ENCODE measurements at regions not wholly inside any gene's neighbourhood (a gene's known extent, or its start where the extent isn't known, plus 50 kb on each side); places are given as distances from the start of the nearest gene placed in this dataset.

- no peaks in the 10 kb centered on the region for H4K20me1 ChIP-seq (ENCODE audit: insufficient read depth, low read length)
- peaks cover 0 to 3% of the 10 kb centered on the region in 2 donors for H3K9me3 ChIP-seq (replicated peaks in 1 of 2; ENCODE audit: control insufficient read depth in 1 of 2, insufficient read depth in 1 of 2, low read length in 2 of 2)
- H3K79me2 ChIP-seq (ENCODE audit: insufficient read depth, low read length) = no peaks in the 10 kb centered on the region
- intact Hi-C loops (cut with micrococcal nuclease) = no loop called here
- H3K4me3 ChIP-seq (replicated peaks in 1 of 3; ENCODE audit: low read depth in 2 of 3, low read length in 3 of 3) = no peak overlapping the region
- no peak for DNase-seq
- no peak overlapping the region for H3K9ac ChIP-seq (ENCODE audit: insufficient read depth, low read length, poor library complexity, severe bottlenecking)
- H2AFZ ChIP-seq (ENCODE audit: insufficient read depth, low read depth, low read length, poor library complexity, severe bottlenecking) = no peak overlapping the region
- H3K4me3 Mint-ChIP-seq = no peak overlapping the region
- H3K36me3 Mint-ChIP-seq = no peaks in the 10 kb centered on the region
- peaks cover 0 to 9% of the 10 kb centered on the region in 2 donors for H3K4me1 ChIP-seq (ENCODE audit: control insufficient read depth in 1 of 2, insufficient read depth in 2 of 2, low read length in 2 of 2)
- no peaks in the 10 kb centered on the region for H3K27me3 ChIP-seq (ENCODE audit: control insufficient read depth in 2 of 2, insufficient read depth in 2 of 2, low read length in 2 of 2)
- TF ChIP-seq CTCF (IDR thresholded peaks at IDR 0.05) = no peak
- H3K4me1 Mint-ChIP-seq = peaks cover 8% of the 10 kb centered on the region
- no peak overlapping the region for H3K4me2 ChIP-seq (replicated peaks; ENCODE audit: extremely low read depth, low read length, poor library complexity, severe bottlenecking)
- peaks cover 0 to 3% (median 0%) of the 10 kb centered on the region in 7 donors for H3K9me3 Mint-ChIP-seq
- no CpG with 5 or more reads among the region's 6 CpGs for WGBS (ENCODE audit: insufficient coverage)
- no peaks in the 10 kb centered on the region for H3K27me3 Mint-ChIP-seq (ENCODE audit: low read depth in 3 of 3)
- H3K36me3 ChIP-seq (replicated peaks in 1 of 2; ENCODE audit: control insufficient read depth in 1 of 2, insufficient read depth in 2 of 2, low read length in 2 of 2) = no peaks in the 10 kb centered on the region
- no peak overlapping the region for H3K27ac Mint-ChIP-seq
- no peak overlapping the region for H3K27ac ChIP-seq (ENCODE audit: low read depth in 1 of 2, low read length in 2 of 2)
Measured at GRCh38 chr12:19957308-19958125, 410.8 kb upstream of the PDE3A start.

GRCh38 chr12:19958389-19958788 is 409.9 kb upstream of the PDE3A start:
- H3K4me2 ChIP-seq (replicated peaks; ENCODE audit: extremely low read depth, low read length, poor library complexity, severe bottlenecking) = no peak overlapping the region
- H3K27me3 ChIP-seq (ENCODE audit: control insufficient read depth in 2 of 2, insufficient read depth in 2 of 2, low read length in 2 of 2) = no peaks in the 10 kb centered on the region
- H3K4me3 Mint-ChIP-seq = no peak overlapping the region
- no peak overlapping the region for H2AFZ ChIP-seq (ENCODE audit: insufficient read depth, low read depth, low read length, poor library complexity, severe bottlenecking)
- H3K9me3 Mint-ChIP-seq = peaks cover 0 to 3% (median 0%) of the 10 kb centered on the region in 7 donors
- H3K79me2 ChIP-seq (ENCODE audit: insufficient read depth, low read length) = no peaks in the 10 kb centered on the region
- H3K36me3 Mint-ChIP-seq = no peaks in the 10 kb centered on the region
- H3K27ac ChIP-seq (ENCODE audit: low read depth in 1 of 2, low read length in 2 of 2) = no peak overlapping the region
- peaks cover 0 to 3% of the 10 kb centered on the region in 2 donors for H3K9me3 ChIP-seq (replicated peaks in 1 of 2; ENCODE audit: control insufficient read depth in 1 of 2, insufficient read depth in 1 of 2, low read length in 2 of 2)
- no peak for TF ChIP-seq CTCF (IDR thresholded peaks at IDR 0.05)
- H3K4me1 ChIP-seq (ENCODE audit: control insufficient read depth in 1 of 2, insufficient read depth in 2 of 2, low read length in 2 of 2) = peaks cover 0 to 9% of the 10 kb centered on the region in 2 donors
- H3K4me3 ChIP-seq (replicated peaks in 1 of 3; ENCODE audit: low read depth in 2 of 3, low read length in 3 of 3) = no peak overlapping the region
- peaks cover 8% of the 10 kb centered on the region for H3K4me1 Mint-ChIP-seq
- intact Hi-C loops (cut with micrococcal nuclease) = no loop called here
- H3K9ac ChIP-seq (ENCODE audit: insufficient read depth, low read length, poor library complexity, severe bottlenecking) = no peak overlapping the region
- H3K27me3 Mint-ChIP-seq (ENCODE audit: low read depth in 3 of 3) = no peaks in the 10 kb centered on the region
- H4K20me1 ChIP-seq (ENCODE audit: insufficient read depth, low read length) = no peaks in the 10 kb centered on the region
- no peaks in the 10 kb centered on the region for H3K36me3 ChIP-seq (replicated peaks in 1 of 2; ENCODE audit: control insufficient read depth in 1 of 2, insufficient read depth in 2 of 2, low read length in 2 of 2)
- DNase-seq = no peak
- no CpG with 5 or more reads among the region's 1 CpG for WGBS (ENCODE audit: insufficient coverage)
- H3K27ac Mint-ChIP-seq = no peak overlapping the region
